Astrocyte (in vitro differentiated cells and primary cell): ENCODE measurements at regions not wholly inside any gene's neighbourhood (a gene's known extent, or its start where the extent isn't known, plus 50 kb on each side); places are given as distances from the start of the nearest gene placed in this dataset.

Experiments used
- CTCF ChIP-seq: IDR thresholded peaks from 2 replicates; pipeline ENCODE4 v1.5.1; 2011; ENCODE audit warnings: low read depth, mild to moderate bottlenecking, inconsistent platforms, low read length, moderate library complexity; ENCODE audit not compliant: insufficient read depth
- EZH2 ChIP-seq: IDR thresholded peaks from 2 replicates; pipeline ENCODE4 v1.6.1; 2012; ENCODE audit warnings: mild to moderate bottlenecking, low read length, inconsistent platforms; ENCODE audit not compliant: insufficient read depth

DNA sequence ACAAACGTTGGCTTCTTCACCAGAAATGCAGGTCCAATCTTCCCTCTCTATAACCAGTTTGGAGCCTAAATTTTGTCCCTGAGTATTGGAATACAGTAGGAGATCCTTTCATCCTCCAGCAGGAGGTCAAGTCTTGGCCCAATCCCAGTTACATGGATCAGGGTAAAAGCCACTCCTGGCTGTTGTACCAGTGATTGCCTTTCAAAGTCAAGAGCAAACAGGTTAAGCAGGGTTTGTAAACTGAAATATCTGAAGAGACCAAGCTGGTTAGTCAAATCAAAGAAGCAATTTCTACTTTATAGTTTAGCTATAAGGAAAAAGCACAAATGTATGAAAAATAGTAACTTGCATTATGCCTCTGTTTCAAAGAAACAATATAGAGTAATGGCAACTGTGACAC is 329.4 kb downstream of the NAF1 start:
- TF ChIP-seq CTCF (no peak), EZH2 (no peak)
